GM19043 (cell line): ENCODE measurements at regions not wholly inside any gene's neighbourhood (a gene's known extent, or its start where the extent isn't known, plus 50 kb on each side); places are given as distances from the start of the nearest gene placed in this dataset.

Source experiments
- ATAC-seq: cut with Tn5 transposase; IDR thresholded peaks from one replicate; pipeline ENCODE4 v1.9.1; 2021; ENCODE audit warnings: low read depth; ENCODE audit not compliant: unreplicated experiment

- no peak for ATAC-seq
These were observed 407.6 kb downstream of the MFSD1 start for GRCh38 chr3:159209459-159209858.

GRCh38 chr3:159210336-159210735 lies 408.5 kb downstream of the MFSD1 start:
- no peak for ATAC-seq

- ATAC-seq, result no peak
These were observed 414.5 kb downstream of the MFSD1 start for GRCh38 chr3:159216311-159216710.

GRCh38 chr3:159219231-159219630 lies 417.4 kb downstream of the MFSD1 start:
- no peak for ATAC-seq

- no peak for ATAC-seq
These were observed 419.5 kb downstream of the MFSD1 start for GRCh38 chr3:159221335-159221734.

- no peak for ATAC-seq
These were observed 427.3 kb downstream of the MFSD1 start for GRCh38 chr3:159229116-159229680.

GRCh38 chr3:159232966-159233365 lies 431.1 kb downstream of the MFSD1 start:
- ATAC-seq, result no peak

GRCh38 chr3:159233734-159234133 lies 431.9 kb downstream of the MFSD1 start:
- no peak for ATAC-seq

- no peak for ATAC-seq
These were observed 432.5 kb downstream of the MFSD1 start for GRCh38 chr3:159234306-159234705.

GRCh38 chr3:159236321-159236720 lies 434.5 kb downstream of the MFSD1 start:
- no peak for ATAC-seq

GRCh38 chr3:159237226-159237625 lies 435.4 kb downstream of the MFSD1 start:
- ATAC-seq, result no peak

GRCh38 chr3:159238646-159239045 lies 436.8 kb downstream of the MFSD1 start:
- no peak for ATAC-seq

- no peak for ATAC-seq
These were observed 437.2 kb downstream of the MFSD1 start for GRCh38 chr3:159239059-159239458.

- no peak for ATAC-seq
These were observed 443.1 kb downstream of the MFSD1 start for GRCh38 chr3:159244933-159245332.

- ATAC-seq, result no peak
These were observed 444.0 kb downstream of the MFSD1 start for GRCh38 chr3:159245871-159246270.

- ATAC-seq, result no peak
These were observed 444.5 kb downstream of the MFSD1 start for GRCh38 chr3:159246385-159246784.

- no peak for ATAC-seq
These were observed 447.8 kb downstream of the MFSD1 start for GRCh38 chr3:159249472-159250174.

- no peak for ATAC-seq
These were observed 449.1 kb downstream of the MFSD1 start for GRCh38 chr3:159250961-159251360.

- no peak for ATAC-seq
These were observed 450.4 kb downstream of the MFSD1 start for GRCh38 chr3:159252274-159252673.

GRCh38 chr3:159252772-159253384 lies 451.0 kb downstream of the MFSD1 start:
- no peak for ATAC-seq

- no peak for ATAC-seq
These were observed 452.0 kb downstream of the MFSD1 start for GRCh38 chr3:159253860-159254259.

- ATAC-seq, result no peak
These were observed 456.1 kb downstream of the MFSD1 start for GRCh38 chr3:159257954-159258353.
